NOMO-1 (cell line): ENCODE measurements at regions not wholly inside any gene's neighbourhood (a gene's known extent, or its start where the extent isn't known, plus 50 kb on each side); places are given as distances from the start of the nearest gene placed in this dataset.
A peak's percentile ranks its signal among the peaks of the same experiment; 100 is the strongest.
"Not testable (repeated sequence)": the region's sequence is repeated elsewhere in the genome, so short reads cannot be mapped to it uniquely, and the experiment has no call there.

Source experiments
- DNase-seq, 2 experiments: peaks; one replicate each; lab custom pipeline; 2025; ENCODE audit not compliant: unreplicated experiment in 2 of 2; lab: John Stamatoyannopoulos, UW

GRCh38 chrX:88991583-88992132, 244.6 kb downstream of the CPXCR1 start:
- no peak for DNase-seq

DNA sequence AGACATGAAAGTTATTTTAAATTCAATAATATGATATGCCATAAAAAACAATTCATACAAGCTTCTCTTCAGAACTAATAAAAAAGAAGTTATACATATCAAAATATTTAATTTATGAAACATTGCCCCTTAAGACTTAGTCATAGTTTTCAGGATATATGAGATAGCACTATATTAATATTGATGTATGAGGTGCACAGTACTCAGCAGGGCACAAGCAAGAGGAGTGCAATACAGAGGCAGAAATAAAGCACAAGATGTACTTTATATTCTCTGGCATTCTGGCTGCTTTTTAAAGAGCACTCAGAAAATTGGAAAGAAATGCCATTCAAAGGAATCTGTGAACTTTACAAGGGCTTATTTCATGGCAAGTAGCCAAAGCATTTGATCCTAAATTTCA, 274.9 kb downstream of the CPXCR1 start:
- DNase-seq, result no peak

- no peak for DNase-seq
Measured at GRCh38 chrX:89033723-89034122, 286.7 kb downstream of the CPXCR1 start.

GRCh38 chrX:89034679-89035078, 287.7 kb downstream of the CPXCR1 start:
- peak; percentile 48 to 71 for DNase-seq

DNA sequence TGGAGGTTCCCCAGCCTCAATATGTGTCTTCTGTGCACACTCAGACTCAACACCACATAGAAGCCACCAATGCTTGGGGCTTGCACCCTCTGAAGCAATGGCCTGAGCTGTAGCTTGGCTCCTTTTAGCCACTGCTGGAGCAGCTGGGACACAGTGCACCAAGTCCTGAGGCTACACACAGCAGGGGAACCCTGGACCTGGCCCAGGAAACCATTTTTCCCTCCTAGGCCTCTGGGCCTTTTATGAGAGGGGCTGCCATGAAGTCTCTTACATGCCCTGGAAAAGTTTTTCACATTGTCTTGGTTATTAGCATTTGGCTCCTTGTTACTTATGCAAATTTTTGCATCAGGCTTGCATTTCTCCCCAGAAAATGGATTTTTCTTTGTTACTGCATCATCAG, 306.2 kb downstream of the CPXCR1 start:
- DNase-seq, result no peak

DNA sequence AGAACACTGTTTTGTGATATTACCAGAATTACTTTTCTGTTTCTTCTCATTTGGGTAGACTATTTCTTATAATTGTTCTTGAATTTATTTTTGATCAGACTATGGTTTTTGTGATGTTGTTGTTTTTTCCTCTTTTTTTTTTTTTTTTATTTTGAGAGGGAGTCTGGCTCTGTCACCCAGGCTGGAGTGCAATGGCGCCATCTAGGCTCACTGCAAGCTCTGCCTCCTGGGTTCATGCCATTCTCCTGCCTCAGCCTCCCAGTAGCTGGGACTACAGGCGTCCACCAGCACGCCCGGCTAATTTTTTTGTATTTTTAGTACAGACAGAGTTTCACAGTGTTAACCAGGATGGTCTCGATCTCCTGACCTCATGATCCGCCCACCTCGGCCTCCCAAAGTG, 352.6 kb downstream of the CPXCR1 start:
- DNase-seq, result not testable (repeated sequence)

- DNase-seq, result no peak
Measured at GRCh38 chrX:89124985-89125384, 378.0 kb downstream of the CPXCR1 start.
